Lower lobe of right lung (tissue), 2 donors: ENCODE measurements at regions not wholly inside any gene's neighbourhood (a gene's known extent, or its start where the extent isn't known, plus 50 kb on each side); places are given as distances from the start of the nearest gene placed in this dataset.
"Not testable (repeated sequence)": the region's sequence is repeated elsewhere in the genome, so short reads cannot be mapped to it uniquely, and the experiment has no call there.

Source experiments
- ATAC-seq, 2 donors: fragments of 200-7000 bp; cut with Tn5 transposase; one replicate each; pipeline ENCODE4 v1.9.1; 2020 to 2022; ENCODE audit warnings: mild to moderate bottlenecking in 2 of 2, moderate library complexity in 2 of 2
- DNase-seq: peaks from one replicate; pipeline ENCODE4 v3.0.0-alpha.2; 2020
- H3K27ac ChIP-seq: fragments of 200-600 bp; one replicate; pipeline ENCODE4 v1.8.0; 2022
- H3K27me3 ChIP-seq: fragments of 200-600 bp; one replicate; pipeline ENCODE4 v1.8.0; 2022; ENCODE audit warnings: low read depth
- H3K36me3 ChIP-seq: fragments of 200-600 bp; one replicate; pipeline ENCODE4 v1.8.0; 2022; ENCODE audit warnings: mild to moderate bottlenecking
- H3K4me1 ChIP-seq: fragments of 200-600 bp; one replicate; pipeline ENCODE4 v1.8.0; 2022
- H3K4me3 ChIP-seq: fragments of 200-600 bp; one replicate; pipeline ENCODE4 v1.8.0; 2022; ENCODE audit warnings: mild to moderate bottlenecking
- H3K9me3 ChIP-seq: fragments of 200-600 bp; one replicate; pipeline ENCODE4 v1.8.0; 2022
- CTCF ChIP-seq: fragments of 200-600 bp; IDR thresholded peaks from one replicate; pipeline ENCODE4 v1.8.0; 2022; ENCODE audit warnings: antibody characterized with exemption, mild to moderate bottlenecking
- intact Hi-C: fragments of 100-400 bp; cut with DNase I; formaldehyde crosslinking; loops from one replicate; pipeline ENCODE4 v1.11.0; 2022
- donor health status: DM: no; HTN: yes; CAD: no; lungs with severe emphysema.

GRCh38 chr17:14579716-14580115, 278.8 kb downstream of the HS3ST3B1 start:
- no peak for DNase-seq
- Histone ChIP-seq H3K27ac (no peak overlapping the region), H3K36me3 (no peaks in the 10 kb centered on the region), H3K4me1 (no peaks in the 10 kb centered on the region), H3K4me3 (no peak overlapping the region), H3K9me3 (no peaks in the 10 kb centered on the region), H3K27me3 (no peaks in the 10 kb centered on the region)
- intact Hi-C loops, result no loop called here
- TF ChIP-seq CTCF, result no peak
- no peak for ATAC-seq

GRCh38 chr17:14575471-14575953, 274.6 kb downstream of the HS3ST3B1 start:
- ATAC-seq (peak; percentile 46 to 67), DNase-seq (no peak)
- no peaks in the 10 kb centered on the region for H3K36me3 ChIP-seq
- no peaks in the 10 kb centered on the region for H3K9me3 ChIP-seq
- no peaks in the 10 kb centered on the region for H3K4me1 ChIP-seq
- no peak overlapping the region for H3K4me3 ChIP-seq
- intact Hi-C loops, result no loop called here
- TF ChIP-seq CTCF, result no peak
- no peaks in the 10 kb centered on the region for H3K27me3 ChIP-seq
- no peak overlapping the region for H3K27ac ChIP-seq

GRCh38 chr17:14560325-14560724, 259.4 kb downstream of the HS3ST3B1 start:
- intact Hi-C loops, H3K4me3 ChIP-seq, H3K36me3 ChIP-seq, ATAC-seq, H3K9me3 ChIP-seq, H3K27ac ChIP-seq, H3K27me3 ChIP-seq, DNase-seq, H3K4me1 ChIP-seq: not testable (repeated sequence)

- H3K9me3 ChIP-seq, result no peaks in the 10 kb centered on the region
- intact Hi-C loops, result no loop called here
- TF ChIP-seq CTCF, result no peak
Measured at GRCh38 chr17:14559264-14560119, 258.6 kb downstream of the HS3ST3B1 start.

GRCh38 chr17:14557480-14557879, 256.6 kb downstream of the HS3ST3B1 start:
- no peaks in the 10 kb centered on the region for H3K27me3 ChIP-seq
- ATAC-seq (no peak), DNase-seq (no peak)
- H3K27ac ChIP-seq, result no peak overlapping the region
- H3K9me3 ChIP-seq, result no peaks in the 10 kb centered on the region
- no peak overlapping the region for H3K4me3 ChIP-seq
- TF ChIP-seq CTCF, result no peak
- no peaks in the 10 kb centered on the region for H3K4me1 ChIP-seq
- H3K36me3 ChIP-seq, result no peaks in the 10 kb centered on the region
- intact Hi-C loops, result no loop called here

More at GRCh38 chr17:14559264-14560119, 258.6 kb downstream of the HS3ST3B1 start:
- no peak for ATAC-seq
- Histone ChIP-seq H3K36me3 (no peaks in the 10 kb centered on the region), H3K27me3 (no peaks in the 10 kb centered on the region), H3K27ac (no peak overlapping the region), H3K4me1 (no peaks in the 10 kb centered on the region), H3K4me3 (no peak overlapping the region)
- no peak for DNase-seq

- DNase-seq (no peak), ATAC-seq (no peak)
- H3K4me1 ChIP-seq, result no peaks in the 10 kb centered on the region
- intact Hi-C loops, result no loop called here
- H3K9me3 ChIP-seq, result no peaks in the 10 kb centered on the region
- no peaks in the 10 kb centered on the region for H3K27me3 ChIP-seq
- H3K36me3 ChIP-seq, result no peaks in the 10 kb centered on the region
- H3K27ac ChIP-seq, result no peak overlapping the region
- no peak overlapping the region for H3K4me3 ChIP-seq
- TF ChIP-seq CTCF, result no peak
Measured at GRCh38 chr17:14553847-14554246, 253.0 kb downstream of the HS3ST3B1 start.
